ENCODE measurements at regions not wholly inside any gene's neighbourhood (a gene's known extent, or its start where the extent isn't known, plus 50 kb on each side); places are given as distances from the start of the nearest gene placed in this dataset.

GRCh38 chr6:104123227-104123626 is 736.5 kb downstream of the HACE1 start:
- H3K4me3 ChIP-seq (ENCODE audit: low read depth, low read length) = no peak overlapping the region
- DNase-seq (ENCODE audit: low read depth) = no peak
- TF ChIP-seq, protein P1, sequence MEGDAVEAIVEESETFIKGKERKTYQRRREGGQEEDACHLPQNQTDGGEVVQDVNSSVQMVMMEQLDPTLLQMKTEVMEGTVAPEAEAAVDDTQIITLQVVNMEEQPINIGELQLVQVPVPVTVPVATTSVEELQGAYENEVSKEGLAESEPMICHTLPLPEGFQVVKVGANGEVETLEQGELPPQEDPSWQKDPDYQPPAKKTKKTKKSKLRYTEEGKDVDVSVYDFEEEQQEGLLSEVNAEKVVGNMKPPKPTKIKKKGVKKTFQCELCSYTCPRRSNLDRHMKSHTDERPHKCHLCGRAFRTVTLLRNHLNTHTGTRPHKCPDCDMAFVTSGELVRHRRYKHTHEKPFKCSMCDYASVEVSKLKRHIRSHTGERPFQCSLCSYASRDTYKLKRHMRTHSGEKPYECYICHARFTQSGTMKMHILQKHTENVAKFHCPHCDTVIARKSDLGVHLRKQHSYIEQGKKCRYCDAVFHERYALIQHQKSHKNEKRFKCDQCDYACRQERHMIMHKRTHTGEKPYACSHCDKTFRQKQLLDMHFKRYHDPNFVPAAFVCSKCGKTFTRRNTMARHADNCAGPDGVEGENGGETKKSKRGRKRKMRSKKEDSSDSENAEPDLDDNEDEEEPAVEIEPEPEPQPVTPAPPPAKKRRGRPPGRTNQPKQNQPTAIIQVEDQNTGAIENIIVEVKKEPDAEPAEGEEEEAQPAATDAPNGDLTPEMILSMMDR (IDR thresholded peaks at IDR 0.05; ENCODE audit: insufficient read depth, low read depth, low read length, missing control alignments) = no peak

GRCh38 chr6:104118274-104118673 is 741.4 kb downstream of the HACE1 start:
- no peak overlapping the region for H3K4me3 ChIP-seq (ENCODE audit: low read depth, low read length)
- no peak for DNase-seq (ENCODE audit: low read depth)
- TF ChIP-seq, protein P1 (IDR thresholded peaks at IDR 0.05; ENCODE audit: insufficient read depth, low read depth, low read length, missing control alignments) = no peak

GRCh38 chr6:104109806-104110205 is 749.9 kb downstream of the HACE1 start:
- H3K4me3 ChIP-seq (ENCODE audit: low read depth, low read length) = no peak overlapping the region
- TF ChIP-seq, protein P1 (IDR thresholded peaks at IDR 0.05; ENCODE audit: insufficient read depth, low read depth, low read length, missing control alignments) = no peak

DNA sequence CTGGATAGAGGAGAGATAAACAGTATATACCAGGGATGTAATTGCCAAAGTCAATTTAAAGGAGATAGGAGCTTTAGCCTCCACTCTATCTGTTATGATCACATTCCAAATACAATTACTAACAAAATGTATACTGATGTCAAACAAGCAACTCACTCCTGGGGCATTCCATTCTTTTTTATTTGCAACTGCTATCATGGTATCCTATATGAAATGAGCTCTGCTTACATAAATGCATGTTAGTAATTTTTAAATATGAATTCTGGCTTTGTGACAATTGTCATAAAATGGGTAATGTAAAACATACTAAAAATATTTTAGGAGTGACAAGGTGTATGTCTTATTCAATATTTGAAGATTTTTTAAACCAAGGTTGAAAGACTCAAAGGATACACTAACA is 751.1 kb downstream of the HACE1 start:
- TF ChIP-seq, protein P1 (IDR thresholded peaks at IDR 0.05; ENCODE audit: insufficient read depth, low read depth, low read length, missing control alignments) = no peak
- no peak overlapping the region for H3K4me3 ChIP-seq (ENCODE audit: low read depth, low read length)
- no peak for DNase-seq (ENCODE audit: low read depth)

More at GRCh38 chr6:104109806-104110205, 749.9 kb downstream of the HACE1 start:
- no peak for DNase-seq (ENCODE audit: low read depth)

GRCh38 chr6:104095661-104096416 is 763.9 kb downstream of the HACE1 start:
- TF ChIP-seq, protein P1 (IDR thresholded peaks at IDR 0.05; ENCODE audit: insufficient read depth, low read depth, low read length, missing control alignments) = no peak
- no peak overlapping the region for H3K4me3 ChIP-seq (ENCODE audit: low read depth, low read length)
- no peak for DNase-seq (ENCODE audit: low read depth)

DNA sequence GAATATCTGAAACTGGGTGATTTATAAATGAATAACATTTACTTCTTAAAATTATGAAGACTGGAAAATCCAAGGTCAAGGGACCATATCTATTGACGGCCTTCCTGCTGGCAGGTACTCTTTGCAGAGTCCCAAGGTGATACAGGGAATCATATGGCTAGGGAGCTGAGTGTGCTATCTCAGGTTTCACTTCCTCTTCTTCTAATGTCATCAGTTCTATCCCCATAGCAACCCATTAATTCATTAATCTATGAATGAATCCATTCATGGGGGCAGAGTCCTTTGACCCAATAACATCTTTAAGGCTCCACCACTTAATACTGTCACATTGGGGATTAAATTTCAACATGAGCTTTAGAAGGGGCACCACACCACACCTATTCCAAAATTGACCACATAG is 772.0 kb downstream of the HACE1 start:
- no peak overlapping the region for H3K4me3 ChIP-seq (ENCODE audit: low read depth, low read length)
- TF ChIP-seq, protein P1 (IDR thresholded peaks at IDR 0.05; ENCODE audit: insufficient read depth, low read depth, low read length, missing control alignments) = no peak

DNA sequence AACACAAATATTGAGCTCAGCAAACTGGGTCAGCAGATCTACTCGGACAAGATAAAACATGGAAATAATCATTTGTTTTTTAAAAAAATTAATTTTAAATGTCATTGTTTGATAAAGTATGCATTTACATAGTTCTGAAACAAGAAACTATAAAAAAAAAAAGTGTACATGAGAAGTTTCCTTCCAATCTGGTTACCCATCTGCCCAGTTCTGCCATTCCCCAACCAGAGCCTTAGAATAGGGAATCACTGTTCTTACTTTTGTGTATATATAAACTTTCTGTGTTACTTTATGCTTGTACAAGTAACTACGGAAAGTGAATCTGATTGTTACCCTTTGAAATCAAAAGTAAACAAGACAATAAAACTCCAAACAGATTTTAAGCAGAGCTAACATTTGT is 791.4 kb downstream of the HACE1 start:
- no peak for DNase-seq (ENCODE audit: low read depth)
- no peak overlapping the region for H3K4me3 ChIP-seq (ENCODE audit: low read depth, low read length)
- TF ChIP-seq, protein P1 (IDR thresholded peaks at IDR 0.05; ENCODE audit: insufficient read depth, low read depth, low read length, missing control alignments) = no peak

More for the DNA sequence above, 772.0 kb downstream of the HACE1 start:
- no peak for DNase-seq (ENCODE audit: low read depth)
